Erythroblast (primary cell): ENCODE measurements at regions not wholly inside any gene's neighbourhood (a gene's known extent, or its start where the extent isn't known, plus 50 kb on each side); places are given as distances from the start of the nearest gene placed in this dataset.

ENCODE experiments used
- GATA1 ChIP-seq: IDR thresholded peaks from 2 replicates; pipeline ENCODE4 v1.6.1; 2011; ENCODE audit warnings: low read depth, mild to moderate bottlenecking, control low read depth, low read length, moderate library complexity
- POLR2A ChIP-seq: IDR thresholded peaks from 2 replicates; pipeline ENCODE4 v1.6.1; 2011; ENCODE audit warnings: mild to moderate bottlenecking, low read length

GRCh38 chr7:118826246-118826645, 601.7 kb downstream of the ANKRD7 start:
- no peak for TF ChIP-seq POLR2A
- no peak for TF ChIP-seq GATA1
